ENCODE measurements at regions not wholly inside any gene's neighbourhood (a gene's known extent, or its start where the extent isn't known, plus 50 kb on each side); places are given as distances from the start of the nearest gene placed in this dataset.

- Histone ChIP-seq H3K4me3 (no peak overlapping the region), H3K36me3 (ENCODE audit: low read depth, missing control alignments) (no peaks in the 10 kb centered on the region), H3K4me1 (peaks cover 10% of the 10 kb centered on the region), H3K27me3 (no peaks in the 10 kb centered on the region), H3K27ac (peak overlapping the region; percentile 31 to 65), H3K9me3 (no peaks in the 10 kb centered on the region)
- TF ChIP-seq POLR2A (IDR thresholded peaks at IDR 0.05) (no peak), CTCF (IDR thresholded peaks at IDR 0.05) (no peak)
- intact Hi-C loops (cut with DNase I; ENCODE audit: low total_unique reads): no loop called here
- WGBS, 2 donors: 32 to 41% methylated on average over 16 of the region's 16 CpGs
- peak; percentile 60 for DNase-seq
Measured at GRCh38 chr12:9349888-9350885, 142.0 kb upstream of the PZP start.

GRCh38 chr12:9348906-9349518 is 140.8 kb upstream of the PZP start:
- WGBS, 2 donors: 90 to 98% methylated on average over 25 to 28 of the region's 29 CpGs
- Histone ChIP-seq H3K27ac (peak overlapping the region in 1 of 2 donors; percentile 65), H3K4me1 (peaks cover 10% of the 10 kb centered on the region), H3K27me3 (no peaks in the 10 kb centered on the region), H3K9me3 (no peaks in the 10 kb centered on the region), H3K4me3 (no peak overlapping the region), H3K36me3 (ENCODE audit: low read depth, missing control alignments) (no peaks in the 10 kb centered on the region)
- no peak for TF ChIP-seq POLR2A (IDR thresholded peaks at IDR 0.05)
- TF ChIP-seq CTCF (IDR thresholded peaks at IDR 0.05): no peak
- intact Hi-C loops (cut with DNase I; ENCODE audit: low total_unique reads): no loop called here
- no peak for DNase-seq

GRCh38 chr12:9347328-9348127 is 139.3 kb upstream of the PZP start:
- no peak for DNase-seq
- 93 to 97% methylated on average over 5 of the region's 5 CpGs for WGBS, 2 donors
- Histone ChIP-seq H3K27me3 (no peaks in the 10 kb centered on the region), H3K36me3 (ENCODE audit: low read depth, missing control alignments) (no peaks in the 10 kb centered on the region), H3K27ac (peak overlapping the region in 1 of 2 donors; percentile 66), H3K4me1 (peaks cover 10% of the 10 kb centered on the region), H3K4me3 (no peak overlapping the region), H3K9me3 (no peaks in the 10 kb centered on the region)
- intact Hi-C loops (cut with DNase I; ENCODE audit: low total_unique reads): no loop called here
- TF ChIP-seq CTCF (IDR thresholded peaks at IDR 0.05): no peak
- TF ChIP-seq POLR2A (IDR thresholded peaks at IDR 0.05): no peak

GRCh38 chr12:9346866-9347327 is 138.7 kb upstream of the PZP start:
- Histone ChIP-seq H3K4me1 (peaks cover 10% of the 10 kb centered on the region), H3K9me3 (no peaks in the 10 kb centered on the region), H3K36me3 (ENCODE audit: low read depth, missing control alignments) (no peaks in the 10 kb centered on the region), H3K27me3 (no peaks in the 10 kb centered on the region), H3K27ac (peak overlapping the region in 1 of 2 donors; percentile 66), H3K4me3 (no peak overlapping the region)
- TF ChIP-seq CTCF (IDR thresholded peaks at IDR 0.05): no peak
- TF ChIP-seq POLR2A (IDR thresholded peaks at IDR 0.05): no peak
- 52 to 80% methylated on average over 5 of the region's 5 CpGs for WGBS, 2 donors
- DNase-seq: no peak
- intact Hi-C loops (cut with DNase I; ENCODE audit: low total_unique reads): no loop called here

Data from testis (tissue), 2 donors.